ES-I3 (cell line): ENCODE measurements at regions not wholly inside any gene's neighbourhood (a gene's known extent, or its start where the extent isn't known, plus 50 kb on each side); places are given as distances from the start of the nearest gene placed in this dataset.
"Not testable (repeated sequence)": the region's sequence is repeated elsewhere in the genome, so short reads cannot be mapped to it uniquely, and the experiment has no call there.

Experiments used
- H3K36me3 ChIP-seq: 2 replicates; pipeline ENCODE4 v1.6.1; 2013; ENCODE audit warnings: mild to moderate bottlenecking, low read length, control low read depth, moderate library complexity; ENCODE audit not compliant: insufficient read depth
- H3K4me1 ChIP-seq: 2 replicates; pipeline ENCODE4 v1.6.1; 2013; ENCODE audit warnings: mild to moderate bottlenecking, control low read depth, low read length; ENCODE audit not compliant: insufficient read depth
- H3K9ac ChIP-seq: 2 replicates; pipeline ENCODE4 v1.6.1; 2013; ENCODE audit warnings: low read depth, mild to moderate bottlenecking, low read length, moderate library complexity
- H3K9me3 ChIP-seq: 2 replicates; pipeline ENCODE4 v1.6.1; 2013; ENCODE audit warnings: mild to moderate bottlenecking, low read length, moderate library complexity; ENCODE audit not compliant: control insufficient read depth, insufficient read depth

- Histone ChIP-seq H3K4me1 (peaks cover 4% of the 10 kb centered on the region; the same call in 1 of the 2 replicates), H3K9me3 (no peaks in the 10 kb centered on the region), H3K9ac (no peak overlapping the region), H3K36me3 (no peaks in the 10 kb centered on the region)
Measured at GRCh38 chr2:43075054-43075593, 151.3 kb downstream of the ZFP36L2 start.

DNA sequence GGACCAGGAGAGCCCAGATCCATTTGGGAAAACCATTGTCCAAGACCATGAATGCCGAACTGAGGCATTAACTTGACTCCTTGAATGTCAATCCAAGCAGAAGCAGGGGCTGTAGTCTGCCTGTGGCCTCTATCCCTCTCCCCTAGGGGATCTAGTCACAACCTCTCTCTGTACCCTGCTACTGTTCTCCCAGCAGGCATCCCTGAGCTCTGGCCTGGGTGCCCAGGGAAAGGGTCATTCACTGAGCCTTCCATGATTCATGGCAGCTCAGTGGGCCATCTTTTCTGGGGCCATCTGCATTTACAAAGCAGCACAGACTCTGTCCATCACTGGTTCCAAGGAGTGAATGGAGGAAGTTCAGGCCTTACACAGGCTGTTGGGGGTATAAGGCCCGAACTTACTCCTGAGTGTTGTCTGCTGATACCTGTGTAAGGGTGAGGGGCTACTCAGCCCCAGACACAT, 151.8 kb downstream of the ZFP36L2 start:
- no peaks in the 10 kb centered on the region for H3K36me3 ChIP-seq
- H3K9ac ChIP-seq = no peak overlapping the region
- H3K9me3 ChIP-seq = no peaks in the 10 kb centered on the region
- peaks cover 4% of the 10 kb centered on the region; the same call in 1 of the 2 replicates for H3K4me1 ChIP-seq

DNA sequence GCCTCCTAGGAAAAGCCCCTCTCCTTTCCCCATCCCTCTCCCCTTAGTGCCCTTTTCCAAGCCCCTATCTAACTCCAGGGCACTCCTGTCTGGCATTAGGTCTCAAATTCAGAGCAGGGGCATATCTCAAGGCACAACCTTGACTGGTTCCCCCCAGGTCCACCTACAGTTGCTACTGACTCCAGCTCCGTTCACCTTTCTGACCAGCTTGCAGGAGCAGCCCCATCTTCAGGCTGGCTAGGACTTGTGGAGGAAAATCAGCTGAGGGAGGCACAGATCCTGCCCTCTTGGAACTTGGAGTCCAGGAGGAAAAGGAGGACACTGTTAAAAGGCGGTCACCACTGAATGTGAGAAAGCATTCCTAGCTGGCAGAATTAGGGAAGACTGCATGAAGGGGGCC, 152.4 kb downstream of the ZFP36L2 start:
- no peaks in the 10 kb centered on the region for H3K9me3 ChIP-seq
- H3K4me1 ChIP-seq = peaks cover 4% of the 10 kb centered on the region; the same call in 1 of the 2 replicates
- H3K9ac ChIP-seq = no peak overlapping the region
- no peaks in the 10 kb centered on the region for H3K36me3 ChIP-seq

DNA sequence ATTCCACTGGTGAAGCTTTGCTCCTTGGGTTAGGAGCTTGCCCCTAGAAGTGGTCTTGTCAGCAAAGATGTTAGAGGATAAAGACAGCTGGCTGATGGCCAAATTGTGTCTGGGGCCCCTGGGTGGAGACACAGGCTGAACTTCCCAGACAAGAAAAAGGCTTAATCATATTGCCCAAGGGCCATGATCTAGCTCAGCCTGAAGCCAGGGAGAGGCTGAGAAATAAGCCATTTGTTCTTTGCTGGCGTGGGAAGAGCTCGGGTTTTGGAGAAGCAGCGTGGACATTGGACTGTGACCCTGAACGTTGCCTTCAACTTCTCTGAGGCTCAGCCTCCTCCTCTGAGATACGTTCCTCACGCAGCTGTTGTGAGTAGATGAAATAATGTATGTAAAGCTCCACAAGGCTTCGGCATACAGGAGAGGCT, 153.0 kb downstream of the ZFP36L2 start:
- H3K4me1 ChIP-seq = peaks cover 4% of the 10 kb centered on the region; the same call in 1 of the 2 replicates
- H3K9ac ChIP-seq = no peak overlapping the region
- H3K9me3 ChIP-seq = no peaks in the 10 kb centered on the region
- H3K36me3 ChIP-seq = no peaks in the 10 kb centered on the region

- H3K36me3 ChIP-seq = no peaks in the 10 kb centered on the region
- H3K4me1 ChIP-seq = peaks cover 4% of the 10 kb centered on the region; the same call in 1 of the 2 replicates
- no peak overlapping the region for H3K9ac ChIP-seq
- H3K9me3 ChIP-seq = no peaks in the 10 kb centered on the region
Measured at GRCh38 chr2:43071599-43072550, 154.5 kb downstream of the ZFP36L2 start.

DNA sequence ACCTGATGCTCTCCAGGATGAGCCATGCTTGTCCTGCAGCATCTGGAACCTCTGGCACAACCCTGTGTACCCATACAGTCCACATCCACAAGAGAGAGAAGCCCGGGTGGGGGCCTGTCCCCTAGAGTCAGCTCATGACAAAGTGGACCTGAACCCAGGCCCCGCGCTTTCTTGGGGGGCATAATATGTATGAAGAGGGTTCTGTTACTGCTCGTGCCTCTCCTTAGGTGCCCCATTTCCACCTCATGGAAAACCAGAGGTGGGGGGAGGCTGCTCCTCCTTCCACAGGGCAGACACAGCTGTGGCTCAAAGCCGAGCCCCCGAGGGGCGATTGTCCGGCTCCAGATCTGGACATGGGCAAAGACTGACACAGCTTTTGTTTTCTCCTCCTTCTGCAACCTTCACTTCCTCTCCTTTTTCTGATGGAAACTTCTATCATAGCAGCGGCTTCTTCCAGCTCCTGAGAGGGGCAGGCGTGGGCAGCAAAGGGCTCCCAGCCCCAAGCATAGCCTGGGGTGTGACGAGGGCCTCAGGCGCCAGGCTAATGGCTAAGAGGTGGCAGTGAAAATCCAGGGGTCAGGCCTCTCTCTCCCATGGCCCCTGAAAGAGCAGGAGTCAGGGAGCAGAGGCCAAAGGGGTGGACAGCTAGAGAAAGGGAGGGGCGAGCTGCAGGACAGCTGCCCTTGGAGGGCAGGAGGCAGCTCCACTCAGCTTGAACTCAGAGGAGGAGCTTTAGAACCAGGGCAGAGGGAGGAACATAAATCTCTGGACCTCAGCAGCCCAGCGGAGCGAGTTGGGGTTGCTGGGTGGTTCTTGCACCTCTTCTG, 155.5 kb downstream of the ZFP36L2 start:
- Histone ChIP-seq H3K36me3 (no peaks in the 10 kb centered on the region), H3K9ac (no peak overlapping the region), H3K4me1 (peaks cover 4% of the 10 kb centered on the region; the same call in 1 of the 2 replicates), H3K9me3 (no peaks in the 10 kb centered on the region)

- no peak overlapping the region for H3K9ac ChIP-seq
- peaks cover 4% of the 10 kb centered on the region; the same call in 1 of the 2 replicates for H3K4me1 ChIP-seq
- H3K36me3 ChIP-seq = no peaks in the 10 kb centered on the region
- no peaks in the 10 kb centered on the region for H3K9me3 ChIP-seq
Measured at GRCh38 chr2:43070030-43070429, 156.4 kb downstream of the ZFP36L2 start.

DNA sequence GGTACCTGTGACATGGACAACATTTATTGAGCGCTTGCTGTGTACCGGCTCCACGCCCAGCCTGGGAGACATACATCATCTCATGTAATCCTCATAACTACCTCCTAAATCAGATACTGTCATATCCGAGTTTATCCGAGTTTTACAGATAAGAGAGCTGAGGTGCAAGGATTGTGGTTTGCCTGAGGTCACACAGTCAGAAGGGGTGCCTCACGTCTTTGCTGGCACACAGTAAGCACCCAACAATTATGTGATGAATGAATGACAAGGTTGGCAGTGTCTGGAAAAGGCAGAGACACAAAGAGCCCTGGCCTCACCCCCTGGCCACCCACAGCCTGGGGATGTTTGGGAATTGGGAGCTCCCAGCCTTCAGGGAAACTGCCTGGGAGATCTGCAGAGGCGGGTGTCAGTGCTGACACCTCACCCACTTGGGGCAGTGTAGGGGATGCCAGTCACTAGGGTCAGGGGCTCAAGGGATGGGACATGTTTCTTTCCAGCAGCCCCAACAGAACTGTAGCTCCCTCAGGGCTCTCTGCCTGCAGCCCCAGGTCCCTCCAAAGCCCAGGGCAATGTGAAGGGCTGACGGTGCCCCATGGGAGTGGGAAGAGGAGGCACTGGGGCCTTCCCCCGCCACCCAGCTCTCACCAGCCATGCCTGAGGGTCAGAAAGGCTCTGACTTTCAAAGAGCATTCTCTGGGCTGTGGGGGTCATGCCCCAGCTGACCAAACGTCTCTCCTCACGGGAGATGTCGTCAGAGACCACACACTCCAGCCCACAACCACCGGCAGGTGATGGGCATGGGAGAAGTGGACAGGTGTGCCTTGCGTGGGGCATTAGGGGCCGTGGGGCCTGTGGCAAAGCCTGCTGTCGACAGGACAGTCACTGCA, 157.5 kb downstream of the ZFP36L2 start:
- no peaks in the 10 kb centered on the region for H3K9me3 ChIP-seq
- peaks cover 4% of the 10 kb centered on the region; the same call in 1 of the 2 replicates for H3K4me1 ChIP-seq
- H3K36me3 ChIP-seq = no peaks in the 10 kb centered on the region
- H3K9ac ChIP-seq = no peak overlapping the region

- no peaks in the 10 kb centered on the region for H3K9me3 ChIP-seq
- H3K4me1 ChIP-seq = peaks cover 4% of the 10 kb centered on the region; the same call in 1 of the 2 replicates
- no peak overlapping the region for H3K9ac ChIP-seq
- H3K36me3 ChIP-seq = no peaks in the 10 kb centered on the region
Measured at GRCh38 chr2:43068041-43068533, 158.3 kb downstream of the ZFP36L2 start.

DNA sequence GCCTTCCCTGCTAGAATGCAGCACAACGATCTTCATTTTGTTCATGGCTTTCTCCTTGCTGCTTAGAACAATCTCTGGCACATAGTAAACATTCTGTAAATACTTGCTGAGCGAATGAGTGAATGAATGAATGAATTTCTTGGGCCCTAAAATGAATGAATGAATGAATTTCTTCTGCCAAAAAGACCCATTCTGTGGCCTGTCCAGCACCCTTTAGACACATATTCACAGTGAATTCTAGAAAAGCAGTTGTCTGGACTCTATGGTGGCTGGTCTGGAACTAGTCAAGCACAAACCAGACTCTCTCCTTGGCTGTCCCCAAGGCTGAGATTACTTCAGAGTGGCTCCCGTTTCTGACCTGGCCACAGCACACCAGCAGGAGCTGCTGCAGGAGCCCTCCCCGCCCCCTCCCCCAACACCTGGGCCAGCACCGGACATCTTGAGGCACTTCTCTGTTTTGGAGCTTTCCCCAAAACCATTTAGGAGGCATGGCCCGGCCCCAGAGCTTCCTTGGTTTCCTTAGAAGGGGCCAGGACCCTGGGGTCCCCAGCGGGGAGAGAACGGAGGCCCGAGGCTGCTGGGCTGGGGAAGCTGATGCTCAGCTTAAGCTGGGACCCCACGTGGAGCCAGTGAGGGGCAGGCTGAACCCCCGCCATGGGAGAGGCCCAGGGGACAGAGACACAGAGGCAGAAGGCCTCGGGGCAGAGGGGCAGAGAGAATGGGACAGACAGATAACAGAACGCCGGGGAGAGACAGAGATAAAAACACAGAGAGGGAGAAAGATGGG, 159.0 kb downstream of the ZFP36L2 start:
- Histone ChIP-seq H3K9ac (no peak overlapping the region), H3K36me3 (no peaks in the 10 kb centered on the region), H3K4me1 (peaks cover 4% of the 10 kb centered on the region; the same call in 1 of the 2 replicates), H3K9me3 (no peaks in the 10 kb centered on the region)

DNA sequence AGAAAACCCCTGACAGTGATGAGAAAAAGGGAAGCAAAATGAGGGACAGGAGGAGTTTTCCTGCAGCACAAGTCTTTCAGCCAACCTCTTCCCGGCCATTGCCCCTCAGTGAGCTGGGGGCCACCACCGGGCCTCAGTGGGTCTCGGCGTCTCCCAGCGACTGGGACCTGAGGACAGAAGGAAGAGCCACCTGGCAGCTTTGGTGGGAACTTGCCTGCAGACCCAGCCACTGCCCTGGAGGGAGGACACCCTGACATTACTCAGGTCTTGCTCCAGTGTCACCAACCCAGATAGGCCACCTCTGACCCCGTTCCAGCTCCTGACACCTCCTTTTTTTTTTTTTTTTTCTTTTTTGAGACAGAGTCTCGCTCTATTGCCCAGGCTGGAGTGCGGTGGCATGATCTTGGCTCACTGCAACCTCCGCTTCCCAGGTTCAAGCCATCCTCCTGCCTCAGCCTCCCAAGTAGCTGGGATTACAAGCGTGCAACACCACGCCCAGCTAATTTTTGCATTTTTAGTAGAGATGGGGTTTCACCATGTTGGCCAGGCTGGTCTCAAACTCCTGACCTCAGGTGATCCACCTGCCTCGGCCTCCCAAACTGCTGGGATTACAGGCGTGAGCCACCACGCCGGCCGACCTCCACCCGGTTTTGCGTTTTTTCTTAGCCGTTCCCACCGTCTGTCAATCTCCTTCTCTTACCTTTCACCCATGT, 159.7 kb downstream of the ZFP36L2 start:
- not testable (repeated sequence) for H3K9me3 ChIP-seq, H3K4me1 ChIP-seq, H3K9ac ChIP-seq, H3K36me3 ChIP-seq

DNA sequence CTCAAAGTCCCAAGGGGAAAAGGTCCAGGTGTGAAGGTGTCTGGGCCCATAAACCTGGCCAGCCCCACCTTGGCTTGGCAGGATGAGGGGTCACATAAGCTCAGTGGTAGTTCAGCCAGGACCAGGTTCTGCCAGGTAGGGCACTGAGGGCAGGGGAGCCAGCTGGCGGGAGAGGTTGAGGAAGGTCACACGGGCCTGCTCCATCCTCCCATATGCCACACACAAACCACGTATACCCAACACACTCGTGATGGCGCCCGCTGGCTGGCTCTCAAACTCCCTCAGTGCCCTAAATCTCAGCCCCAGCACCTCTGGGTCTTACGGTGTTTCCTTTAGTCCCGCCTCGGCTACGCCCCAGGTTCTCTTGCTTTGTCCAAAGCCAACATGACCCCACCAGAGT, 160.5 kb downstream of the ZFP36L2 start:
- Histone ChIP-seq H3K9me3 (no peaks in the 10 kb centered on the region), H3K36me3 (no peaks in the 10 kb centered on the region), H3K9ac (no peak overlapping the region), H3K4me1 (no peaks in the 10 kb centered on the region)
